ENCODE measurements at regions not wholly inside any gene's neighbourhood (a gene's known extent, or its start where the extent isn't known, plus 50 kb on each side); places are given as distances from the start of the nearest gene placed in this dataset.

DNA sequence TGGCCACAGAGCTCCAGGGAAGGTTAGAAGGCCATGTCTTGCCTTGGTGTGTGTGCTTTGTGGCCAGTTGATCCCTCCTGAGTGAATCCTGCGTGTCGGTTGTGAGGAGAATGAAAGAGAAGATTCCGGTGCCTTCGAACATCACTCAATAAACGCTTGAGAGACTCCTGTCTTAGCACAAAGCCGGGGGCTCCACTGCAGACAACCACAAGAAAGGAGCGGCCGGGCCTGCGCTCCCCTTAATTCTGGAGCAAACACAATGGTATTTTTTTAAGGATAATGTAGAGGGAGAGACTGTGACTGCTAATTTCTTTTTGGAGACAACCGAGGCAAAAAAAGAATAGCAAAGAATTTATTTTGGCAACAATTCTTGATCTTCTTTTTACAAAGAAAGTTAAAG, 286.8 kb upstream of the SHH start:
- no peak overlapping the region for H3K27ac ChIP-seq (ENCODE audit: low read length, poor library complexity, severe bottlenecking)
- H3K9ac ChIP-seq (ENCODE audit: low read length), result no peak overlapping the region
- H2BK120ac ChIP-seq (ENCODE audit: low read depth, low read length), result no peak overlapping the region
- no peak overlapping the region for H2BK12ac ChIP-seq (ENCODE audit: low read length in 2 of 2)
- no peak overlapping the region for H4K8ac ChIP-seq (ENCODE audit: low read length)
- H3K4ac ChIP-seq (ENCODE audit: low read depth in 1 of 2, low read length in 2 of 2), result no peak overlapping the region
- H2BK15ac ChIP-seq (ENCODE audit: low read depth, poor library complexity, severe bottlenecking), result no peak overlapping the region
- H3K4me1 ChIP-seq (ENCODE audit: control insufficient read depth, insufficient read depth, low read depth, low read length), result no peaks in the 10 kb centered on the region
- no peak overlapping the region for H3K18ac ChIP-seq (ENCODE audit: low read depth in 1 of 2, low read length in 2 of 2)
- H3K36me3 ChIP-seq (ENCODE audit: control insufficient read depth in 1 of 2, insufficient read depth in 2 of 2, low read depth in 1 of 2, low read length in 2 of 2), result no peaks in the 10 kb centered on the region
- H3K4me3 ChIP-seq (ENCODE audit: insufficient read depth in 1 of 2, low read depth in 1 of 2, low read length in 2 of 2), result no peak overlapping the region
- no peak overlapping the region for H3K14ac ChIP-seq (ENCODE audit: low read length in 2 of 2)
- H2BK5ac ChIP-seq (ENCODE audit: low read depth, low read length, poor library complexity, severe bottlenecking), result no peak overlapping the region
- H4K91ac ChIP-seq (ENCODE audit: low read length), result no peak overlapping the region
- no peak for DNase-seq
- H3K23ac ChIP-seq (ENCODE audit: low read length in 2 of 2), result no peak overlapping the region
- no peaks in the 10 kb centered on the region for H3K27me3 ChIP-seq (ENCODE audit: control insufficient read depth in 1 of 2, insufficient read depth in 1 of 2, low read length in 2 of 2)
- no peak overlapping the region for H3K4me2 ChIP-seq (ENCODE audit: low read length, poor library complexity, severe bottlenecking)
- H3K79me1 ChIP-seq (replicated peaks; ENCODE audit: low read length, poor library complexity, severe bottlenecking), result no peaks in the 10 kb centered on the region
- no peak overlapping the region for H2AK5ac ChIP-seq (ENCODE audit: low read length, severe bottlenecking)
- no peaks in the 10 kb centered on the region for H3K9me3 ChIP-seq (ENCODE audit: control insufficient read depth, low read length)
- no peak overlapping the region for H2AFZ ChIP-seq (ENCODE audit: low read depth, low read length)
- WGBS, result 87% methylated on average over 9 of the region's 10 CpGs

GRCh38 chr7:156096771-156097538, 284.7 kb upstream of the SHH start:
- H3K4ac ChIP-seq (ENCODE audit: low read depth in 1 of 2, low read length in 2 of 2), result no peak overlapping the region
- no peak overlapping the region for H2BK15ac ChIP-seq (ENCODE audit: low read depth, poor library complexity, severe bottlenecking)
- no peak overlapping the region for H4K8ac ChIP-seq (ENCODE audit: low read length)
- H2BK5ac ChIP-seq (ENCODE audit: low read depth, low read length, poor library complexity, severe bottlenecking), result no peak overlapping the region
- DNase-seq, result no peak
- H3K9me3 ChIP-seq (ENCODE audit: control insufficient read depth, low read length), result no peaks in the 10 kb centered on the region
- no peak overlapping the region for H2AK5ac ChIP-seq (ENCODE audit: low read length, severe bottlenecking)
- no peak overlapping the region for H2BK12ac ChIP-seq (ENCODE audit: low read length in 2 of 2)
- H2BK120ac ChIP-seq (ENCODE audit: low read depth, low read length), result no peak overlapping the region
- H3K23ac ChIP-seq (ENCODE audit: low read length in 2 of 2), result no peak overlapping the region
- H2AFZ ChIP-seq (ENCODE audit: low read depth, low read length), result no peak overlapping the region
- no peak overlapping the region for H3K9ac ChIP-seq (ENCODE audit: low read length)
- WGBS, result 64% methylated on average over 16 of the region's 20 CpGs
- H3K4me2 ChIP-seq (ENCODE audit: low read length, poor library complexity, severe bottlenecking), result no peak overlapping the region
- no peaks in the 10 kb centered on the region for H3K27me3 ChIP-seq (ENCODE audit: control insufficient read depth in 1 of 2, insufficient read depth in 1 of 2, low read length in 2 of 2)
- no peak overlapping the region for H3K14ac ChIP-seq (ENCODE audit: low read length in 2 of 2)
- H3K27ac ChIP-seq (ENCODE audit: low read length, poor library complexity, severe bottlenecking), result no peak overlapping the region
- no peaks in the 10 kb centered on the region for H3K4me1 ChIP-seq (ENCODE audit: control insufficient read depth, insufficient read depth, low read depth, low read length)
- no peaks in the 10 kb centered on the region for H3K79me1 ChIP-seq (replicated peaks; ENCODE audit: low read length, poor library complexity, severe bottlenecking)
- H4K91ac ChIP-seq (ENCODE audit: low read length), result no peak overlapping the region
- H3K4me3 ChIP-seq (ENCODE audit: insufficient read depth in 1 of 2, low read depth in 1 of 2, low read length in 2 of 2), result no peak overlapping the region
- no peaks in the 10 kb centered on the region for H3K36me3 ChIP-seq (ENCODE audit: control insufficient read depth in 1 of 2, insufficient read depth in 2 of 2, low read depth in 1 of 2, low read length in 2 of 2)
- H3K18ac ChIP-seq (ENCODE audit: low read depth in 1 of 2, low read length in 2 of 2), result no peak overlapping the region

DNA sequence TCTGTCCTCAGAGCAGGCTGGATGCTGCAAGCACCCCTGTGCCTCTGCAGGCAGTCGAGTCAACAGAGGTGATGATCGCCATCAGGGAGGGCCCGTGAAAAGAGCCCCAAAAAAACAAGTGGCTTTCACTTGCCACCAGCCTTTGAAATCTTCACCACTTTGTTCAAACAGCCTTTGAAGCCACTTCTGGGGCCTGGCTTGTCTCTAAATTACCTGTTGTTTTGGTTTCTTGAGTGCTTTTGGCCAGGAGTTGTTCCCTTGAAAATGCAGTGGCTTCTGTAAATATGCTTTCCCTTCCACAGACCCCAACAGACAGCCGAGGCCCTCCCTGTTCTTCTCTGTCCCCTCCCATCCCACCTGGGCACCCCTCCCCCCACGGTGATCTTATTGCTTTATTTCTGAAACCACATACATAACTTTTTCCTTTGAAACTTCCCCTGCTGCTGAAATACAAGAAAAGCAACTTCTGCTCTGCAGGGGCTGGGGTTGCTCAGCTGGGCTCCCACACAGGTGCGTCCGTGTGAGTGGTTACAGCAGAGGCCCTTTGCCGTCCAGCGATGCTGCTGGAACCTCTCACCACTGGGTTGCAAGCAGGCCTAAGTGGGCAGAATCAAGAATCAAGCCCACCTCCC, 283.8 kb upstream of the SHH start:
- no peak overlapping the region for H3K4ac ChIP-seq (ENCODE audit: low read depth in 1 of 2, low read length in 2 of 2)
- no peak overlapping the region for H4K91ac ChIP-seq (ENCODE audit: low read length)

DNA sequence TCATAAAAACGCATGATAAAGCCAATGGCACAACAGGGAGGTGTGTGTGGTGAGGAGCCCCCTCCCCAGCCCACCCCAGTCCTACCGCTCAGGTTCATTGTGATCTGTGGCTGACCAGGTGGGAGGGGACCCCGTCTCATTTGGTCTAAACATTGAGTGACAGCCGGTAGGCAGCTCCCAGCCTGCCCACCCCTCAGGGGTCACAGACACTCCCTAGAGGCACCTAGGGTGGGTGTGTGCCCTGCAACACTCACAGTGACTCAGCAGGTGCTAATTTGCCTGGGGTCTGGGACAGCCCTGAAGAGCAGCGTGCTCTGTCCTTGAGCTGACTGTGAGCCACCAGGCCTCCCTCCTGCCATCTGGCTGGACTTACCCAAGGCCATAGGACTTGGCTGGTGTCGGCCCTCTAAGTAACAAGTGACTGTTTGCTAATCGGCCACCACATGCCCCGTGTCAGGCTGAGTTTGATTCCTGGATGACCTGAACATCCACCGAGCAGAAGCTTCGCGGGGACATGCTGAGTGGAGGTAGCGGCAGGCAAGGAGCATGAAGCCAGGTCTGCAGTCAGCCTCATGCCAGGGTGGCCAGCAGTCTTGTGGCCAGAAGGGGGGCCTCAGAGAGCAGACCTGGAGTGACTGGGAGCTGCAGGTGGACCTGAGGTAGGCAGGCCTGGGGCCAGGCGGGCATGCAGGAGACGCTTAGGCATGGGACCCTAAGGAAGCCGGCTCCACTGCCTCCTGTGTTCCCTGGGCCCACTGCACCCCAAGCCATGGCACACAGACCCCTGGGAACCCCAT, 282.3 kb upstream of the SHH start:
- H3K36me3 ChIP-seq (ENCODE audit: control insufficient read depth in 1 of 2, insufficient read depth in 2 of 2, low read depth in 1 of 2, low read length in 2 of 2), result no peaks in the 10 kb centered on the region
- H3K4me3 ChIP-seq (ENCODE audit: insufficient read depth in 1 of 2, low read depth in 1 of 2, low read length in 2 of 2), result no peak overlapping the region
- no peak overlapping the region for H2BK15ac ChIP-seq (ENCODE audit: low read depth, poor library complexity, severe bottlenecking)
- H2AFZ ChIP-seq (ENCODE audit: low read depth, low read length), result no peak overlapping the region
- no peaks in the 10 kb centered on the region for H3K79me1 ChIP-seq (replicated peaks; ENCODE audit: low read length, poor library complexity, severe bottlenecking)
- H3K9me3 ChIP-seq (ENCODE audit: control insufficient read depth, low read length), result no peaks in the 10 kb centered on the region
- no peak overlapping the region for H2AK5ac ChIP-seq (ENCODE audit: low read length, severe bottlenecking)
- H3K9ac ChIP-seq (ENCODE audit: low read length), result no peak overlapping the region
- no peak overlapping the region for H3K18ac ChIP-seq (ENCODE audit: low read depth in 1 of 2, low read length in 2 of 2)
- no peak overlapping the region for H2BK5ac ChIP-seq (ENCODE audit: low read depth, low read length, poor library complexity, severe bottlenecking)
- no peak overlapping the region for H2BK120ac ChIP-seq (ENCODE audit: low read depth, low read length)
- no peak overlapping the region for H3K27ac ChIP-seq (ENCODE audit: low read length, poor library complexity, severe bottlenecking)
- no peak overlapping the region for H3K23ac ChIP-seq (ENCODE audit: low read length in 2 of 2)
- WGBS, result 86% methylated on average over 12 of the region's 15 CpGs
- H4K8ac ChIP-seq (ENCODE audit: low read length), result no peak overlapping the region
- no peaks in the 10 kb centered on the region for H3K4me1 ChIP-seq (ENCODE audit: control insufficient read depth, insufficient read depth, low read depth, low read length)
- H3K14ac ChIP-seq (ENCODE audit: low read length in 2 of 2), result no peak overlapping the region
- H3K4me2 ChIP-seq (ENCODE audit: low read length, poor library complexity, severe bottlenecking), result no peak overlapping the region
- no peak for DNase-seq
- no peak overlapping the region for H4K91ac ChIP-seq (ENCODE audit: low read length)
- H3K4ac ChIP-seq (ENCODE audit: low read depth in 1 of 2, low read length in 2 of 2), result no peak overlapping the region
- no peaks in the 10 kb centered on the region for H3K27me3 ChIP-seq (ENCODE audit: control insufficient read depth in 1 of 2, insufficient read depth in 1 of 2, low read length in 2 of 2)
- no peak overlapping the region for H2BK12ac ChIP-seq (ENCODE audit: low read length in 2 of 2)

More for the DNA sequence above, 283.8 kb upstream of the SHH start:
- H2BK12ac ChIP-seq (ENCODE audit: low read length in 2 of 2), result no peak overlapping the region
- H2BK5ac ChIP-seq (ENCODE audit: low read depth, low read length, poor library complexity, severe bottlenecking), result no peak overlapping the region
- H4K8ac ChIP-seq (ENCODE audit: low read length), result no peak overlapping the region
- H2AFZ ChIP-seq (ENCODE audit: low read depth, low read length), result no peak overlapping the region
- H3K18ac ChIP-seq (ENCODE audit: low read depth in 1 of 2, low read length in 2 of 2), result no peak overlapping the region
- H3K4me3 ChIP-seq (ENCODE audit: insufficient read depth in 1 of 2, low read depth in 1 of 2, low read length in 2 of 2), result no peak overlapping the region
- no peak overlapping the region for H3K9ac ChIP-seq (ENCODE audit: low read length)
- H3K14ac ChIP-seq (ENCODE audit: low read length in 2 of 2), result no peak overlapping the region
- H3K9me3 ChIP-seq (ENCODE audit: control insufficient read depth, low read length), result no peaks in the 10 kb centered on the region
- H3K36me3 ChIP-seq (ENCODE audit: control insufficient read depth in 1 of 2, insufficient read depth in 2 of 2, low read depth in 1 of 2, low read length in 2 of 2), result no peaks in the 10 kb centered on the region
- H3K4me1 ChIP-seq (ENCODE audit: control insufficient read depth, insufficient read depth, low read depth, low read length), result no peaks in the 10 kb centered on the region
- 77% methylated on average over 9 of the region's 9 CpGs for WGBS
- no peak overlapping the region for H2AK5ac ChIP-seq (ENCODE audit: low read length, severe bottlenecking)
- H2BK120ac ChIP-seq (ENCODE audit: low read depth, low read length), result no peak overlapping the region
- no peak for DNase-seq
- no peak overlapping the region for H3K27ac ChIP-seq (ENCODE audit: low read length, poor library complexity, severe bottlenecking)
- no peaks in the 10 kb centered on the region for H3K27me3 ChIP-seq (ENCODE audit: control insufficient read depth in 1 of 2, insufficient read depth in 1 of 2, low read length in 2 of 2)
- no peaks in the 10 kb centered on the region for H3K79me1 ChIP-seq (replicated peaks; ENCODE audit: low read length, poor library complexity, severe bottlenecking)
- H2BK15ac ChIP-seq (ENCODE audit: low read depth, poor library complexity, severe bottlenecking), result no peak overlapping the region
- no peak overlapping the region for H3K23ac ChIP-seq (ENCODE audit: low read length in 2 of 2)
- H3K4me2 ChIP-seq (ENCODE audit: low read length, poor library complexity, severe bottlenecking), result no peak overlapping the region

Data from mesenchymal stem cell (in vitro differentiated cells and primary cell).